HL-60 (cell line): ENCODE measurements at regions not wholly inside any gene's neighbourhood (a gene's known extent, or its start where the extent isn't known, plus 50 kb on each side); places are given as distances from the start of the nearest gene placed in this dataset.

Source experiments
- DNase-seq, 2 experiments: peaks; one replicate each; pipeline ENCODE4 v3.0.0-alpha.2; 2010 to 2020; ENCODE audit warnings: low read depth in 1 of 2, low spot score in 1 of 2
- H3K27ac ChIP-seq: fragments of 250-450 bp; sonication (Bioruptor Pico); replicated peaks from 2 replicates; pipeline ENCODE4 v1.5.1; 2020; ENCODE audit warnings: mild to moderate bottlenecking, moderate library complexity
- H3K27me3 ChIP-seq: fragments of 250-450 bp; sonication (Bioruptor Pico); 2 replicates; pipeline ENCODE4 v1.5.1; 2021; ENCODE audit warnings: mild to moderate bottlenecking, moderate library complexity; ENCODE audit not compliant: insufficient read depth, poor library complexity, severe bottlenecking
- H3K4me3 ChIP-seq: replicated peaks from 2 replicates; pipeline ENCODE4 v1.5.1; 2011; ENCODE audit warnings: mild to moderate bottlenecking, control low read depth, low read length; ENCODE audit not compliant: insufficient read depth
- GABPA ChIP-seq: IDR thresholded peaks from 2 replicates; pipeline ENCODE4 v1.6.1; 2012; ENCODE audit warnings: low read depth
- POLR2AphosphoS5 ChIP-seq: IDR thresholded peaks from 2 replicates; pipeline ENCODE4 v1.6.1; 2012; ENCODE audit warnings: low read depth
- SPI1 ChIP-seq: IDR thresholded peaks from 2 replicates; pipeline ENCODE4 v1.6.1; 2012; ENCODE audit warnings: low read depth, mild to moderate bottlenecking, borderline replicate concordance
- TF ChIP-seq, protein P1 (sequence below): IDR thresholded peaks from 2 replicates; pipeline ENCODE4 v1.6.1; 2012; ENCODE audit warnings: low read depth; ENCODE audit not compliant: insufficient replicate concordance
- TF ChIP-seq, protein P2 (sequence below): IDR thresholded peaks from one replicate; pipeline ENCODE4 v1.5.1; 2011; ENCODE audit warnings: low read length, control low read depth, inconsistent platforms; ENCODE audit not compliant: insufficient read depth

GRCh38 chr20:40848526-40848925 is 159.5 kb upstream of the MAFB start:
- no peak for DNase-seq

DNA sequence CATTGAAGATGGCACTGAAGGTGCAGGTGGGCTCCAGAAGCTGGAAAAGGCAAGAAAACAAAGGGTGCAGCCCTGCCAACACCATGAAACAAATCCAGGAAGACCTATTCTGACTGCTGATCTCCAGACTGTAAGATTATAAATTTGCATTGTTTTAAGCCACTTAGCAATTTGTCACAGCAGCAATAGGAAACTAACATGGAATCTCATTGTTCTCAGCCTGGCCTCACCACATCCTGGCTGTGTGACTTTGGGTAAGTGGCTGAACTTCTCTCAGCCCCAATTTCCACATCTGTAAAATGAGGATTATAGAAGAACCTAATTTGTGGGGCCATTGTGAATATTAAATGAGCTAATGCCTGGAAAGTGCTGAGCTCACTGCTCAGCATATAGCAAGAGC is 160.4 kb upstream of the MAFB start:
- DNase-seq: no peak
- no peak overlapping the region for H3K4me3 ChIP-seq
- H3K27ac ChIP-seq: no peak overlapping the region
- no peaks in the 10 kb centered on the region for H3K27me3 ChIP-seq
- no peak for TF ChIP-seq SPI1
- no peak for TF ChIP-seq GABPA
- TF ChIP-seq, protein P1, sequence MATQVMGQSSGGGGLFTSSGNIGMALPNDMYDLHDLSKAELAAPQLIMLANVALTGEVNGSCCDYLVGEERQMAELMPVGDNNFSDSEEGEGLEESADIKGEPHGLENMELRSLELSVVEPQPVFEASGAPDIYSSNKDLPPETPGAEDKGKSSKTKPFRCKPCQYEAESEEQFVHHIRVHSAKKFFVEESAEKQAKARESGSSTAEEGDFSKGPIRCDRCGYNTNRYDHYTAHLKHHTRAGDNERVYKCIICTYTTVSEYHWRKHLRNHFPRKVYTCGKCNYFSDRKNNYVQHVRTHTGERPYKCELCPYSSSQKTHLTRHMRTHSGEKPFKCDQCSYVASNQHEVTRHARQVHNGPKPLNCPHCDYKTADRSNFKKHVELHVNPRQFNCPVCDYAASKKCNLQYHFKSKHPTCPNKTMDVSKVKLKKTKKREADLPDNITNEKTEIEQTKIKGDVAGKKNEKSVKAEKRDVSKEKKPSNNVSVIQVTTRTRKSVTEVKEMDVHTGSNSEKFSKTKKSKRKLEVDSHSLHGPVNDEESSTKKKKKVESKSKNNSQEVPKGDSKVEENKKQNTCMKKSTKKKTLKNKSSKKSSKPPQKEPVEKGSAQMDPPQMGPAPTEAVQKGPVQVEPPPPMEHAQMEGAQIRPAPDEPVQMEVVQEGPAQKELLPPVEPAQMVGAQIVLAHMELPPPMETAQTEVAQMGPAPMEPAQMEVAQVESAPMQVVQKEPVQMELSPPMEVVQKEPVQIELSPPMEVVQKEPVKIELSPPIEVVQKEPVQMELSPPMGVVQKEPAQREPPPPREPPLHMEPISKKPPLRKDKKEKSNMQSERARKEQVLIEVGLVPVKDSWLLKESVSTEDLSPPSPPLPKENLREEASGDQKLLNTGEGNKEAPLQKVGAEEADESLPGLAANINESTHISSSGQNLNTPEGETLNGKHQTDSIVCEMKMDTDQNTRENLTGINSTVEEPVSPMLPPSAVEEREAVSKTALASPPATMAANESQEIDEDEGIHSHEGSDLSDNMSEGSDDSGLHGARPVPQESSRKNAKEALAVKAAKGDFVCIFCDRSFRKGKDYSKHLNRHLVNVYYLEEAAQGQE: no peak
- TF ChIP-seq, protein P2, sequence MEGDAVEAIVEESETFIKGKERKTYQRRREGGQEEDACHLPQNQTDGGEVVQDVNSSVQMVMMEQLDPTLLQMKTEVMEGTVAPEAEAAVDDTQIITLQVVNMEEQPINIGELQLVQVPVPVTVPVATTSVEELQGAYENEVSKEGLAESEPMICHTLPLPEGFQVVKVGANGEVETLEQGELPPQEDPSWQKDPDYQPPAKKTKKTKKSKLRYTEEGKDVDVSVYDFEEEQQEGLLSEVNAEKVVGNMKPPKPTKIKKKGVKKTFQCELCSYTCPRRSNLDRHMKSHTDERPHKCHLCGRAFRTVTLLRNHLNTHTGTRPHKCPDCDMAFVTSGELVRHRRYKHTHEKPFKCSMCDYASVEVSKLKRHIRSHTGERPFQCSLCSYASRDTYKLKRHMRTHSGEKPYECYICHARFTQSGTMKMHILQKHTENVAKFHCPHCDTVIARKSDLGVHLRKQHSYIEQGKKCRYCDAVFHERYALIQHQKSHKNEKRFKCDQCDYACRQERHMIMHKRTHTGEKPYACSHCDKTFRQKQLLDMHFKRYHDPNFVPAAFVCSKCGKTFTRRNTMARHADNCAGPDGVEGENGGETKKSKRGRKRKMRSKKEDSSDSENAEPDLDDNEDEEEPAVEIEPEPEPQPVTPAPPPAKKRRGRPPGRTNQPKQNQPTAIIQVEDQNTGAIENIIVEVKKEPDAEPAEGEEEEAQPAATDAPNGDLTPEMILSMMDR: no peak
- TF ChIP-seq POLR2AphosphoS5: no peak

More at GRCh38 chr20:40848526-40848925, 159.5 kb upstream of the MAFB start:
- no peaks in the 10 kb centered on the region for H3K27me3 ChIP-seq
- TF ChIP-seq POLR2AphosphoS5 (no peak), GABPA (no peak), SPI1 (no peak)
- TF ChIP-seq, protein P1: no peak
- TF ChIP-seq, protein P2: no peak
- H3K4me3 ChIP-seq: no peak overlapping the region
- H3K27ac ChIP-seq: no peak overlapping the region

DNA sequence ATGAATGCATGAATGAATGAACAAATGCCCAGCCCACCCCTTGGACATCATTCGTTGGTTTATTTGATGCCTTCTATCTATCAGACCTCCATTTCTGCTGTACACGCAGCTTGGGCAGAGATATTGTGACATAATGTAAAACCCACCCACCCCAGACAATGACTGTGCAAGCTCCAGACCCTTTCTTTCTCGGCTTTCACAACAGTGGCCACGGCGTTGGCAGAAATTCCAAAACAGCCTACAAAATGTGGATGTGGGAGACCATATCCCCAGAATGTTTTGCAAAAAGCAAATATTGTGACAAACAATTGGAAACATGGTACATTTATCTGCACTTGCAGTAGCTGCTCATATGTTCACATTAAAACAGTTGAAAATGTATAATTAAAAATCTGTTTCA is 162.0 kb upstream of the MAFB start:
- DNase-seq: no peak
- H3K27me3 ChIP-seq: peaks cover 4% of the 10 kb centered on the region

More for the DNA sequence above, 162.0 kb upstream of the MAFB start:
- no peak overlapping the region for H3K4me3 ChIP-seq
- TF ChIP-seq, protein P1: no peak
- TF ChIP-seq POLR2AphosphoS5 (no peak), GABPA (no peak), SPI1 (no peak)
- TF ChIP-seq, protein P2: no peak
- no peak overlapping the region for H3K27ac ChIP-seq
